Cerebellar cortex (tissue), 1 donor: ENCODE measurements at regions not wholly inside any gene's neighbourhood (a gene's known extent, or its start where the extent isn't known, plus 50 kb on each side); places are given as distances from the start of the nearest gene placed in this dataset.
"Not testable (repeated sequence)": the region's sequence is repeated elsewhere in the genome, so short reads cannot be mapped to it uniquely, and the experiment has no call there.

Source experiments
- DNase-seq: peaks from one replicate; pipeline ENCODE4 v3.0.0-alpha.2; 2015; ENCODE audit warnings: low spot score

DNA sequence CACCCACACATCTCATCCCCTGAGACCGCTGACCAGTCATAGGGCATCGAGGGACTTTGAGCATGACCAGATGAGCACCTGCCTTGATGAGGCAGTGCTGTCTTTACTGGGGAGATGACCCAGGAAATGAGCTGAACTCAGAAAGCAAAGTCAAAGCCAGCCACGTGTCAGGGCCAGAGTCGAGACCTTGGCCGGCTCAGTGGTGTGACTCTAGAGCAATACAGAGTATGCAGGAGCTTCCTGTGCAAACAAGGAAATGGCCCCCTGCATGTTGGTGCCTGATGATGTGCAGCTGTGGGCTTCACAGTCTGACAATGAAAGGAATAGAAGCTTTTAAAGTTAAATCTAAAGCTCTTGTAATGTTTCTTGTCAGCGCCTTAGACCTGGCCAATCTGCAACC, 332.9 kb downstream of the PCNX1 start:
- no peak for DNase-seq

DNA sequence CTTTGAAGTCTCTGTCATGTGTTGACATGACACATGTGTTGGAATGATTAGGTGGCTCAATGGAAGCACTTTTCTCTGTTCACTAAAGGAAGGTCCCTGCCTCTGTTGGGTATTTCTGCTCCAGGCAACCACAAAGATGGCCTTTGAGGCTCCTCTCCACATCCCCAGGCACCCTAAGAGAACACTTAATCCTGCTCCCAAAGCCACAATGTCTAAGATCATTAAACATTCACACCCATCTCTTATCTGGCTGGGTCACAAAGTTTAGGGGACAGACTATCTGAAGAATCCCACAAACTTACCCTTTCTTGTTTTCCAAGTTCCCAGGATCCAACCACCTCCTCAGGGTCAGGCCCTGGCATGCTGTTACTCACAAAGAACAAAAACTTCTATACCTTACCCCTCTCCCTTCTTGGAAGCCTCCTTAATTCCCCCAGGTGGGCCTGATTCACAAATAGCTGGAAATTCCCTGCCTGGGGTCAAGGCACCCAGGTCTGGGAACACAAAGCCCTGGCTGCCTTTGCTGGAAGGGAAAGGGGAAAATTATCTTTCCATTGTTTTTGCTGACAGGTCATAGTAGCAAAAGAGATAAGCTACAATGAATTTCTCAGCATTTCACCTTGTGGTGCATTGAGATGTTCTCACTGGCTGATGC, 333.7 kb downstream of the PCNX1 start:
- no peak for DNase-seq

GRCh38 chr14:71242237-71242748, 335.0 kb downstream of the PCNX1 start:
- DNase-seq: no peak

GRCh38 chr14:71243697-71244096, 336.4 kb downstream of the PCNX1 start:
- DNase-seq: no peak

DNA sequence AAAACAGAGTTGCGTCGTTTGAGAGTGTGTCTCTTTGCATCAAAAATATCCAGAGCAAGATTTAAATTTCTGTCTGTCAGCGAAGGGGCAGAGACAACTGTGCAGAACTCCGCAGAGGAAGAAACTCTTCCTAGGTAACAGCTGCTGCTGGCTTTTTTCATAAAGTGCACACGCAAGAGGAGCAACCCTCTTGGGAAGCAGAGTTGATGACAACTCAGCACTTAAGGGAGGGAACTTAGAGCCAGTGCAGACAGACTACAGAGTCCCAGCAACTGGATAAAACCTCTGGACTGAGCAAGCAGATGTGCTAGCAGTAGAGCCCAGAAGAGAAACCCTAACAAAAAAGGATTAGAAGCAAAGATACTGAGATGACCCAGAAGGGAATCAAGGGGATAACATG, 337.1 kb downstream of the PCNX1 start:
- no peak for DNase-seq

GRCh38 chr14:71245659-71246361, 338.6 kb downstream of the PCNX1 start:
- no peak for DNase-seq

DNA sequence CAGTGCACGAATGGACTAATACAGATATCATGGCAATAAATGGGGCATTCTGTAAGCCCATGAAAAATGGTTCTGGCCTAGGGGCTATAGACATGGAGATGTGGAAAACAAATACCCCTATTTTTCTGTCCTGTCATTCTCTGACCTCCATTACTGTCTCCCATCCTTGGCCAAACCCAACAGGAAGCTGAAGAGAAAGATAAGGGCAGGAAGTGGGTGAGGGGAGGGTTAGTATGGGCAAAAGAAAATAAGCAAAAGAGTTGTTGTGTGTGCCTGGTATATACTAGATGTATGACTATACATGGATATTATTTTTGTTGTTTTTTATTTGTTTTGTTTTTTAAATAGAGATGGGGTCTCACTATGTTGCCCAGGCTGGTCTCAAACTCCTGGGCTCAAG, 339.3 kb downstream of the PCNX1 start:
- DNase-seq: no peak

DNA sequence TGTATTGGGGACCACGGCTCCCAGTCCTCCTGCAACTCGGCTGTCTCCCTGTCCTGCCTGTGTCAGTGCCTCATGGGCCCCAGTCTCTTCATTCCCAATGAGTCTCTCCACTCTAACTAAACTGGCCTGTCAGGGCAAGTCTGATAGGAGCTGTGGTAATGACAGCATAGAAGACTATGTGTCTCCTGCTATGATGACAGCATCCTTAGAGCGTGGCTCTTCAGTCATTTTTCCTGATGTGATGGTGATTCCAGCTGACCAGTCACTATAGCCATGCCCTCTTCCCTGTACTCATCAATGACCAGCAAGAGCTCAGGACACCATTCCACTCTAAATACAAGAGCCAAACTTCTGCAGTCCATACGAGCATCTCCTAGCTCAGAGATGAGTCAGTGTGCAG, 339.8 kb downstream of the PCNX1 start:
- no peak for DNase-seq

- DNase-seq: no peak
Measured at GRCh38 chr14:71248194-71248593, 340.9 kb downstream of the PCNX1 start.

DNA sequence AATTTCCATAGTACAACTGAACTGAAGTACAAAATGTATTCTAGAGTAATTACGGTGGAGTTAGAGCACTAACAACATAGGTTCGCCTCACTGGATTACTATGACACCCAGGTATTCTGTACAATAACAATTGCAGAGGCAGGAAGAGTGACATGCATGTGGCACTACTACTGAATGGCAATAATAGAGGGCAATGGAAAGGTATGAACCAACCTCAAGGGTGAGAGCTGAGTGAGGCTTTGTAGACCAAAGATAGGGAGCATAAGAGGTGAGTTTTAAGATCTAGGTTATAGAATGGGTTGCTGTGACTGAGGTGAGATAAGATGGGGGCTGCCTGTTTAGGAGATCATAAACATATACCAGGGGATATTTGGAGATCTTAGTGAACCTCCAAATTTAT, 343.1 kb downstream of the PCNX1 start:
- no peak for DNase-seq

GRCh38 chr14:71250791-71251190, 343.5 kb downstream of the PCNX1 start:
- DNase-seq: no peak

DNA sequence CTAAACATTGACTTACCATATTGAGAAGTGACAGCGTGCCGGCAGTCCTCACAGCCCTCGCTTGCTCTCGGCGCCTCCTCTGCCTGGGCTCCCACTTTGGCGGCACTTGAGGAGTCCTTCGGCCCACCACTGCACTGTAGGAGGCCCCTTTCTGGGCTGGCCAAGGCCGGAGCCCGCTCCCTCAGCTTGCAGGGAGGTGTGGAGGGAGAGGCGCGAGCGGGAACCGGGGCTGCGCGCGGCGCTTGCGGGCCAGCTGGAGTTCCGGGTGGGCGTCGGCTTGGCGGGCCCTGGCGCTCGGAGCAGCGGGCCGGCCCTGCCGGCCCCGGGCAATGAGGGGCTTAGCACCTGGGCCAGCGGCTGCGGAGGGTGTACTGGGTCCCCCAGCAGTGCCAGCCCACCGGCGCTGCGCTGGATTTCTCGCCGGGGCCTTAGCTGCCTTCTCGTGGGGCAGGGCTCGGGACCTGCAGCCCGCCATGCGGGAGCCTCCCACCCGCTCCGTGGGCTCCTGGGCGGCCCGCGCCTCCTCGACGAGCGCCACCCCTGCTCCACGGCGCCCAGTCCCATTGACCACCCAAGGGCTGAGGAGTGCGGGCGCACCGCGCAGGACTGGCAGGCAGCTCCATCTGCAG, 346.9 kb downstream of the PCNX1 start:
- DNase-seq: not testable (repeated sequence)

- no peak for DNase-seq
Measured at GRCh38 chr14:71261206-71261605, 353.9 kb downstream of the PCNX1 start.

DNA sequence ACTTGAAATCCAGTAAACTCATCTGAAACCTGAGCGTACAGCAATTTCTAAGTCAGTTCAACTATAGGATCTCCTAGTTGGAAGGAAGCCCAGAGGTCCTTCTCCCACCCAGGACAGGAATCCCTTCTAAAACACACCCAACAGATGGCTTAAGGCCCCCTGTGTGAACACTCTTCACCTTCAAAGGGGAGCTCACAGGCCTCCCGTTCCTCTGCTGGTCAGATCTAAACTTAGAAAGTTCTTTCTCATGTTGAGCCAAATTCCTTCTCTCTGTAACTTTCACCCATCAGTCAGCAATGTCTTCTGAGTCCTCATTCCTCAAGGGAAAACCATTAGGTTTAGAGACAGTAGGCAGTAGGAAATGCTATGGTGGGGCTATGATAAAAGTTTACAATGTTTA, 355.2 kb downstream of the PCNX1 start:
- DNase-seq: no peak

DNA sequence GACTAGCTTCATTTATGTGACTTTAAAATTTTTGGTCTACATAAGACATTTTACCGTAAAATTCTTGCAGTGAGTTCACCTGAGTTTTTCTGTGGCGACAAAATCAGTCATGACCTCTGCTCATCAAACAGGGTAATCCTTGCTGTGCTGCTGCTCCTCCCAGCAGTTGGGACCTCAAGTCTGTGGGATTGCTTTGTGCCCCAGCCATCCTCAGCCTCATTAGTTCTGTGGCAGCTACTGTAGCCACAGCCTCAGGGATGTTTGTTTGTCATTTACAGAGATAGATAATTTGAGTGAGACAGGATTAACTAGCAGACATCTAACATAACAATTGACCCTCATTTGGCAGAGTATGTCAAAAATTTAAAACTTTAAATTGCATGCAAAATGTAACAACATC, 357.0 kb downstream of the PCNX1 start:
- DNase-seq: no peak

DNA sequence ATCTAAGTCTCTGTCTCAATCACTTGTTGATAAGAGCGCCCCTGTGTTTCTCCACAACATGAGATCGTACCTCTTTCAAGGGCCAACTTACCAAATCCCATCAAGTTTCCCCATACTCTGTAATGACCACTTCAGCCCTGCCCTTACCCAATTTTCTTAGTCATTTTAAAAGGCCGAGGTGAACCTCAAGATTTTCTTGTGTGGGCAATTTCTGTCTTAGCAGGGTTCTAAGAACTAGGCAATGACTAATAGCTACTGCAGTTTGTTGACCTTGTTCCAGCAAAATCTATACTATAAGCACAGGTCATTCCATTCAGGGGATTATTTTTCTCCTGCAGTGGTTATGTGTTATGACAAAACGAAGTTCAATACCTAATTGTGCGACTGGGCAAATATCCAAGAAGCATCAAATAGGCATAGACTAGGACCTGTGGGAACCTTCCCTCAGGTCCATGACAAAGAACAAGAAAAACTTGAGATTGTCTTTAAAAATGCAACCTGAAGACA, 359.8 kb downstream of the PCNX1 start:
- no peak for DNase-seq

DNA sequence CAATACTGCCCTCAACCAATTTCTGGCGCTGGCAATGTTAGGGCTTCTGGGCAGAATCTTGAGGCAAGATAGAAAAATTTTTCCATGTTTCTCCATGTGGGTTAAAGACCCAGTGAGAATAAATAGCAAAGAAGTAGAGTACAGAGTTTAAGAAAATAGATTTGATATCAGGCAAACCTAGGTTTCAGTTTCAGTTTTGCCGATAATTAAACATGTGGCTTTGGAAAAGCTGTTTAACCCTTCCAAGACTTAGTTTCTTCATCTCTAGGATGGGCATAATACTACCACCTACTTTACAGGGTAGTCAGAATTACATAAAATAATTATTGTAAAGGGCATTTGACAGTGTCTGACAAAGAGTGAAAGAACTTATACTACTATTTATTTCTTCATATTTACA, 360.4 kb downstream of the PCNX1 start:
- no peak for DNase-seq

GRCh38 chr14:71270111-71270510, 362.9 kb downstream of the PCNX1 start:
- no peak for DNase-seq

GRCh38 chr14:71271166-71271945, 364.1 kb downstream of the PCNX1 start:
- no peak for DNase-seq

- no peak for DNase-seq
Measured at GRCh38 chr14:71273366-71273765, 366.1 kb downstream of the PCNX1 start.

DNA sequence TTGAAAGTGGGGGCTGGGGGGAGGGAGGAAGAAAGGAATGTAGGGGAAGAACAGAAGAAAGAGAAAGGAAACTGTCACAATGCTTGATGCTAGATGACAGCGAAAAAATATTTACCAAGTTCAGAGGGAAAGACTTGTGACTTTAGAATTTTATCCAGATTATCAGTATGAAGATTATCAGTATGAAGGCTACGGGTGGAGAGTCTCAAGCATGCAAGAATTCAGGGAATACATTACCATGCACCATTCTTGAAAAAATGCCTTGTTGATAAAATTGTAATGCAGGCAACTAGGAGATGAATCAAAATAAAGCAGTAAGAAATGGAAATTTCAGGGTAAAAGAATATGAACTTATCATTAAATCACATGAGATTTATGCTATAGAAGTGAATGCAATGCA, 376.8 kb downstream of the PCNX1 start:
- DNase-seq: no peak

- DNase-seq: no peak
Measured at GRCh38 chr14:71286126-71286525, 378.9 kb downstream of the PCNX1 start.
